ENCODE measurements at regions not wholly inside any gene's neighbourhood (a gene's known extent, or its start where the extent isn't known, plus 50 kb on each side); places are given as distances from the start of the nearest gene placed in this dataset.
"Not testable (repeated sequence)": the region's sequence is repeated elsewhere in the genome, so short reads cannot be mapped to it uniquely, and the experiment has no call there.

DNA sequence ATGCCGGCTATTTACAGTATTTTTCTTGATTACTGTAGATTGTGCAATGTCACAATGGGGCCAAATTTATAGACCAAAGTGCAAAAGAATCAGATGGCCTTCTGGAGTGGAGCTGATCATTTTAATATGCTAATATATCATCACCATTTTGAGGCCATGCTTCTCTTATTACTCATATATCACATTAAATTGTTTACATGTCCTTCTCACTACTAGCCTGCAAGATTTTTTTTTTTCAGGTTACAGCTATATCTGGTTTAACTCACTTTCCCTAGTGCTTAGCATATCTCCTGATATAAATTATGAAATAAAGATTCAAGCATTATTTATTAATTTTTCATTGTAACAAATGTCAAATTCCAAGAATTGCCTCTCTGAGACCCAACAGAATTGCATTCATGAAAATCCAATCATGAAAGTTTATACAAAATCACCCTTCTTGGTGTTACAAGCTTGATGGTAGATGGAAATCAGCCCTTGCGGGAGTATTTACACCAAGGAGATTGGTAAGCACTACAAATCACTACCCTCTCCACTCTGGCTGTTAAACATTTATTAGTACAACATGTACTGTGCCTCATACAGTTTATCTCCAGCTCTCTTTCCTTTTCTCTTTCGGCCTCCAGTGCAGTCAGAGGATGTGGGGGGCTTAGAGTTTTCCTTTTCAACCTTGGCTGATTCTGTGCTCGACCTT, 703.9 kb downstream of the BRINP1 start:
- no peaks in the 10 kb centered on the region for H3K4me1 ChIP-seq
- H3K4me3 ChIP-seq: no peak overlapping the region
- H3K27me3 ChIP-seq (ENCODE audit: low read depth): no peaks in the 10 kb centered on the region
- TF ChIP-seq, protein P1, sequence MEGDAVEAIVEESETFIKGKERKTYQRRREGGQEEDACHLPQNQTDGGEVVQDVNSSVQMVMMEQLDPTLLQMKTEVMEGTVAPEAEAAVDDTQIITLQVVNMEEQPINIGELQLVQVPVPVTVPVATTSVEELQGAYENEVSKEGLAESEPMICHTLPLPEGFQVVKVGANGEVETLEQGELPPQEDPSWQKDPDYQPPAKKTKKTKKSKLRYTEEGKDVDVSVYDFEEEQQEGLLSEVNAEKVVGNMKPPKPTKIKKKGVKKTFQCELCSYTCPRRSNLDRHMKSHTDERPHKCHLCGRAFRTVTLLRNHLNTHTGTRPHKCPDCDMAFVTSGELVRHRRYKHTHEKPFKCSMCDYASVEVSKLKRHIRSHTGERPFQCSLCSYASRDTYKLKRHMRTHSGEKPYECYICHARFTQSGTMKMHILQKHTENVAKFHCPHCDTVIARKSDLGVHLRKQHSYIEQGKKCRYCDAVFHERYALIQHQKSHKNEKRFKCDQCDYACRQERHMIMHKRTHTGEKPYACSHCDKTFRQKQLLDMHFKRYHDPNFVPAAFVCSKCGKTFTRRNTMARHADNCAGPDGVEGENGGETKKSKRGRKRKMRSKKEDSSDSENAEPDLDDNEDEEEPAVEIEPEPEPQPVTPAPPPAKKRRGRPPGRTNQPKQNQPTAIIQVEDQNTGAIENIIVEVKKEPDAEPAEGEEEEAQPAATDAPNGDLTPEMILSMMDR (IDR thresholded peaks at IDR 0.05; ENCODE audit: borderline replicate concordance): no peak
- H3K9me3 ChIP-seq (replicated peaks): no peaks in the 10 kb centered on the region
- intact Hi-C loops (cut with micrococcal nuclease): no loop called here
- no peak for DNase-seq
- H3K36me3 ChIP-seq: no peaks in the 10 kb centered on the region
- no peak overlapping the region for H3K27ac ChIP-seq (replicated peaks)

DNA sequence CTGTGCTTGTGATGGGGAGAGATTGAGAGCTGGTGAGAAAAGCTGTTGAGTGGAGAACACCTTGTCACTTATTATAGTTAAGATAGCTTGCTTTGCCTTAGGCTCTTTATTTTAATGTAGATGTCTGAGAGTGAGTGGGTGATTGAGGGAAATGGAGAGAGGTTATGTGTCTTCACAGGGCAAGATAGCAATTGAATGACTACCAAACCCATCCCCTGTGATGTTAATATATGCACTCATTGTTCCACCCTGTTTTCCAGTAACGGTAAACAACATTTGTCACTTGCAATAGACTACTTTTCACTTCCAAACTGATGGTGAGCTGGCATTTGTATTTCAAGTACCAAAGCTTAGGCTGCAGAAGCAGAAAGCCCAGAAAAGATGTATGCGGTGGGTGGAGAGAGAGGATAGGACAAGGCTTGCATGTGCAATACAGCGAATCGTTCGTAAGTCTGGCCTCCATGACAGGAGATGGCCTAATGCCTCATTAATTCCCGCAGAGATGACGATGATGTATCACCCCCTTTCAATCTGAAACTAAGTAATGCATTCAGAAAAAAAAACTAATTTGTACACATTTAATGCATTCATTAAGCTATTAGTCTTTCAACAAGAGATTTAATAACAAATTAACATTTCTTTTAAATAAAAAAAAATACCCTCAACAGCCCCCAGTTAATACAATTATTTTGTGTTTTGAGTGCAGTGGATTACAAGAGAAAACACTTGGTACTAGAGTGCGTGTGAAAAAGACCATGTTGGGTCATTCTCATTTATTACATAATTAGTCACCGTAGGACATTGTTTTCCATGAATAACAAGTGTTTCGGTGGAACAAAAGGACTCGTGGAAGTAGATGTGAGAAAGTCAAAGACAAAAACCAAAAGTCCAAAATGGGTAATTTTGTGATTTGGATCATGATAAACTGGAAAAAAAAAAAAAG, 699.0 kb downstream of the BRINP1 start:
- H3K27me3 ChIP-seq (ENCODE audit: low read depth): no peaks in the 10 kb centered on the region
- intact Hi-C loops (cut with micrococcal nuclease): no loop called here
- H3K27ac ChIP-seq (replicated peaks): no peak overlapping the region
- no peaks in the 10 kb centered on the region for H3K36me3 ChIP-seq
- H3K4me1 ChIP-seq: no peaks in the 10 kb centered on the region
- H3K4me3 ChIP-seq: no peak overlapping the region
- DNase-seq: no peak
- no peaks in the 10 kb centered on the region for H3K9me3 ChIP-seq (replicated peaks)
- TF ChIP-seq, protein P1 (IDR thresholded peaks at IDR 0.05; ENCODE audit: borderline replicate concordance): no peak

DNA sequence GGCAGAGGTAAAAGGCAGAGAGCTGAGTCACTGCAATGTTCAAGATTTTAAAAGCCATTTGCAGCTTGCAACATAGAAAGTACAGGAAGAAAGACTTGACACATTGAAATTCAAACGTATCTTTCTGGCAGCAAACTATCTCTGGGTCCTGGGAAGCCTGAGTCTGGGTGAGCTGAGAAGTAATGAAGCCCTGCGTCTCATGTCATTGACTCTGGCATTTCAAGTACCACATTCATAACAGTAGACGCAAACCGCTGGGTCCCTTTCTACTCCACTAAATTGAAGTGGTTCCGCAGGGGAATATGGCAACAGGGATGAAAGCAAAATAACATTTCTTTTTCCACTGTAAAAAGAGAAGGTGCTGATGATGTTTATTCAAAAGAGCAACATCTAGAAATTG, 694.3 kb downstream of the BRINP1 start:
- H3K4me1 ChIP-seq: no peaks in the 10 kb centered on the region
- intact Hi-C loops (cut with micrococcal nuclease): no loop called here
- no peak overlapping the region for H3K27ac ChIP-seq (replicated peaks)
- DNase-seq: no peak
- H3K9me3 ChIP-seq (replicated peaks): no peaks in the 10 kb centered on the region
- H3K4me3 ChIP-seq: no peak overlapping the region
- no peaks in the 10 kb centered on the region for H3K36me3 ChIP-seq
- no peaks in the 10 kb centered on the region for H3K27me3 ChIP-seq (ENCODE audit: low read depth)
- TF ChIP-seq, protein P1 (IDR thresholded peaks at IDR 0.05; ENCODE audit: borderline replicate concordance): no peak

DNA sequence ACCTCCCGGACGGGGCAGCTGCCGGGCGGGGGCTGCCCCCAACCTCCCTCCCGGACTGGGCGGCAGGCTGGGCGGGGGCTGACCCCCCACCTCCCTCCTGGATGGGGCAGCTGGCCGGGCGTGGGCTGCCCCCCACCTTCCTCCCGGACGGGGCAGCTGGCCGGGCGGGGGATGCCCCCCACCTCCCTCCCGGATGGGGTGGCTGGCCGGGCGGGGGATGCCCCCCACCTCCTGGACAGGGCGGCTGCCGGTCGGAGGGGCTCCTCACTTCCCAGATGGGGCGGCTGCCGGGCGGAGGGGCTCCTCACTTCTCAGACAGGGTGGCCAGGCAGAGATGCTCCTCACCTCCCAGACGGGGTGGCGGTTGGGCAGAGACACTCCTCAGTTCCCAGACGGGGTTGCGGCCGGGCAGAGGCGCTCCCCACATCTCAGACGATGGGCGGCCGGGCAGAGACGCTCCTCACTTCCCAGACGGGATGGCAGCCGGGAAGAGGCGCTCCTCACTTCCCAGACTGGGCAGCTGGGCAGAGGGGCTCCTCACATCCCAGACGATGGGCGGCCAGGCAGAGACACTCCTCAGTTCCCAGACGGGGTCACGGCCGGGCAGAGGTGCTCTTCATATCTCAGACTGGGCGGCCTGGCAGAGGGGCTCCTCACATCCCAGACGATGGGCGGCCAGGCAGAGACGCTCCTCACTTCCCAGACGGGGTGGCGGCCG, 691.1 kb downstream of the BRINP1 start:
- DNase-seq; H3K27ac ChIP-seq (replicated peaks); intact Hi-C loops (cut with micrococcal nuclease); H3K4me3 ChIP-seq; H3K36me3 ChIP-seq; H3K27me3 ChIP-seq (ENCODE audit: low read depth); H3K4me1 ChIP-seq; H3K9me3 ChIP-seq (replicated peaks): not testable (repeated sequence)

DNA sequence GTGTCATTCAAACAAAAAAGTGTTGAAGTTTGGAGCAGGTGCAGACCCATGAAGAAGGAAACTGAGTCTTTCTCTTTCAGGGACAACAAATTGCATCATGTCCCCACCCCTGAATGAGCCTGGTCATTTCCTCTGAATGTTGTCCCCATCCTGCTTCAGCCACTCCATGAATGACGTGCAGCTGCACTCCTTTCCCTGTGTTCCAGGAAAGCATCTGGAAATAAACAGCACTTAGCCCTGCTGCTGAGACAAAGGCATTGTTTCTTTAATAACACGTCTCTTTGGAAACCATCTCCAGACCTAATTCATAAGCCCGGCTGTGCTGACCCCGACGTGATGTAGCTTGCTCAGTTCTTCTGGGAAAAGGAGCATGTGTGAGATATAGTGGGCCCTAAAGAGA, 682.3 kb downstream of the BRINP1 start:
- no peak overlapping the region for H3K4me3 ChIP-seq
- no peak for DNase-seq
- H3K9me3 ChIP-seq (replicated peaks): no peaks in the 10 kb centered on the region
- no peaks in the 10 kb centered on the region for H3K27me3 ChIP-seq (ENCODE audit: low read depth)
- no peaks in the 10 kb centered on the region for H3K4me1 ChIP-seq
- intact Hi-C loops (cut with micrococcal nuclease): no loop called here
- TF ChIP-seq, protein P1 (IDR thresholded peaks at IDR 0.05; ENCODE audit: borderline replicate concordance): no peak
- H3K27ac ChIP-seq (replicated peaks): no peak overlapping the region
- H3K36me3 ChIP-seq: no peaks in the 10 kb centered on the region

All from left ventricle myocardium inferior (tissue), 1 donor.